GM12865 (cell line): ENCODE measurements at regions not wholly inside any gene's neighbourhood (a gene's known extent, or its start where the extent isn't known, plus 50 kb on each side); places are given as distances from the start of the nearest gene placed in this dataset.

Source experiments
- DNase-seq: peaks from one replicate; pipeline ENCODE4 v3.0.0; 2010; ENCODE audit warnings: low read depth
- H3K4me3 ChIP-seq: 2 replicates; pipeline ENCODE4 v1.5.1; 2011; ENCODE audit warnings: mild to moderate bottlenecking, low read depth, low read length, control low read depth
- TF ChIP-seq, protein P1 (sequence below): IDR thresholded peaks from 2 replicates; pipeline ENCODE4 v1.5.1; 2011; ENCODE audit warnings: low read length, control low read depth, low read depth, inconsistent platforms; ENCODE audit not compliant: insufficient read depth; ENCODE audit errors: missing control alignments

GRCh38 chr6:19590501-19591131 lies 246.6 kb upstream of the ID4 start:
- H3K4me3 ChIP-seq = no peak overlapping the region
- TF ChIP-seq, protein P1, sequence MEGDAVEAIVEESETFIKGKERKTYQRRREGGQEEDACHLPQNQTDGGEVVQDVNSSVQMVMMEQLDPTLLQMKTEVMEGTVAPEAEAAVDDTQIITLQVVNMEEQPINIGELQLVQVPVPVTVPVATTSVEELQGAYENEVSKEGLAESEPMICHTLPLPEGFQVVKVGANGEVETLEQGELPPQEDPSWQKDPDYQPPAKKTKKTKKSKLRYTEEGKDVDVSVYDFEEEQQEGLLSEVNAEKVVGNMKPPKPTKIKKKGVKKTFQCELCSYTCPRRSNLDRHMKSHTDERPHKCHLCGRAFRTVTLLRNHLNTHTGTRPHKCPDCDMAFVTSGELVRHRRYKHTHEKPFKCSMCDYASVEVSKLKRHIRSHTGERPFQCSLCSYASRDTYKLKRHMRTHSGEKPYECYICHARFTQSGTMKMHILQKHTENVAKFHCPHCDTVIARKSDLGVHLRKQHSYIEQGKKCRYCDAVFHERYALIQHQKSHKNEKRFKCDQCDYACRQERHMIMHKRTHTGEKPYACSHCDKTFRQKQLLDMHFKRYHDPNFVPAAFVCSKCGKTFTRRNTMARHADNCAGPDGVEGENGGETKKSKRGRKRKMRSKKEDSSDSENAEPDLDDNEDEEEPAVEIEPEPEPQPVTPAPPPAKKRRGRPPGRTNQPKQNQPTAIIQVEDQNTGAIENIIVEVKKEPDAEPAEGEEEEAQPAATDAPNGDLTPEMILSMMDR = no peak
- no peak for DNase-seq

DNA sequence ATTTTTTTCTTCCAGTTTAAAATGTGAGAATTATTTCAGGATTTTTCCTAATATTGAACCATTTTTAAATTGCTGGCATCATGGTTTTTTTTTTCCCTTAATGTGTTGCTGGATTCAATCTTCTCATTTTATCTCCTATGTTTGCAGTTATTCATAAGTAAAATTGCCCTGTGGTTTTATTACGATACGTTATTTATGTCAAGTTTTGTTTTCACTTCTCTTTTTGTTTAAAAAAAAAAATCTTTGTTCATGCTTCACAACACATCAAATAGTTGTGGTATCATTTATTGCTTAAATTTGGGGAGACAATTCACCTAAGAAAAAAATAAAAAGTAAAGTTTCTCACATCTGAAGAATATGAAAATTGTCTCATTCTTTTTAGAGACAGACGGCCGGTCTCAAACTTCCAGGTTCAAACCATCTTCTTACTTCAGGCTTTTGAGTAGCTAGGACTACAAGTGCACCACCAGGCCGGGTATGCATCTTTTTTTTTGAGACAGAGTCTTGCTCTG lies 239.3 kb upstream of the ID4 start:
- DNase-seq = no peak
- no peak overlapping the region for H3K4me3 ChIP-seq
- TF ChIP-seq, protein P1 = no peak

- no peak for DNase-seq
- no peak overlapping the region for H3K4me3 ChIP-seq
- TF ChIP-seq, protein P1 = no peak
These were observed 237.2 kb upstream of the ID4 start for GRCh38 chr6:19599796-19600464.

- no peak for DNase-seq
- TF ChIP-seq, protein P1 = no peak
- H3K4me3 ChIP-seq = no peak overlapping the region
These were observed 234.6 kb upstream of the ID4 start for GRCh38 chr6:19602434-19603013.

GRCh38 chr6:19603721-19604120 lies 233.4 kb upstream of the ID4 start:
- no peak overlapping the region for H3K4me3 ChIP-seq
- no peak for DNase-seq
- TF ChIP-seq, protein P1 = no peak

DNA sequence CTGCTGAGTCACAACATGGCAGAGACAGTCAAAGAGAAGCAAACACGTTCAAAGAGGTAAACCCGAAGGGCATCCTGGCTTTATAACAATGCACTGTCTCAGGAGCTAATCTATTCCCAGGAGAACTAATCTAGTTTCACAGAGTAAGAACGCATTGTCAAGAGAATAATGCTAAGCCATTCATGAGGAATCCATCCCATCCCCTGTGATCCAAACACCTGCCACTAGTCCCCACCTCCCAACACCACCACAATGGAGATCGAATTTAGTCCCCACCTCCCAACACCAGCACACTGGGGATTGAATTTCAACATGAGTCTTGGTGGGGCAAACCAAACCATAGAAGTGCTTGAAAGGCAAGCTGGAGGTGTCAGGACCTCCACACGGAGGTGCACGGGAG lies 231.5 kb upstream of the ID4 start:
- TF ChIP-seq, protein P1 = no peak
- DNase-seq = no peak
- H3K4me3 ChIP-seq = no peak overlapping the region
